Lower leg skin (tissue), 3 donors: ENCODE measurements at regions not wholly inside any gene's neighbourhood (a gene's known extent, or its start where the extent isn't known, plus 50 kb on each side); places are given as distances from the start of the nearest gene placed in this dataset.

Experiments
- CTCF ChIP-seq, 3 donors: fragments of 450-650 bp; IDR thresholded peaks; one replicate each; pipeline ENCODE4 v1.5.1; 2016; ENCODE audit warnings: antibody characterized with exemption in 3 of 3, mild to moderate bottlenecking in 3 of 3, moderate library complexity in 2 of 3
- POLR2A ChIP-seq, 2 donors: fragments of 450-650 bp; IDR thresholded peaks; one replicate each; pipeline ENCODE4 v1.6.1; 2016 to 2017; ENCODE audit warnings: antibody characterized with exemption in 2 of 2, mild to moderate bottlenecking in 1 of 2, moderate library complexity in 1 of 2

- TF ChIP-seq CTCF (IDR thresholded peaks at IDR 0.05) (no peak), POLR2A (IDR thresholded peaks at IDR 0.05) (no peak)
Measured at GRCh38 chr13:47862841-47863240, 138.2 kb downstream of the SUCLA2 start.
